Parathyroid adenoma (tissue), 2 donors: ENCODE measurements at regions not wholly inside any gene's neighbourhood (a gene's known extent, or its start where the extent isn't known, plus 50 kb on each side); places are given as distances from the start of the nearest gene placed in this dataset.

Experiments used
- H2AFZ ChIP-seq: fragments of 300-600 bp; sonication (generic); one replicate; pipeline ENCODE4 v1.7.0; 2017; ENCODE audit warnings: antibody characterized with exemption, mild to moderate bottlenecking
- H3K27ac ChIP-seq: fragments of 300-600 bp; sonication (generic); one replicate; pipeline ENCODE4 v1.7.0; 2017
- H3K27me3 ChIP-seq: fragments of 300-600 bp; sonication (generic); one replicate; pipeline ENCODE4 v1.7.0; 2017; ENCODE audit warnings: low read length; ENCODE audit not compliant: control insufficient read depth, insufficient read depth
- H3K36me3 ChIP-seq: fragments of 300-600 bp; sonication (generic); one replicate; pipeline ENCODE4 v1.7.0; 2017; ENCODE audit warnings: low read length; ENCODE audit not compliant: control insufficient read depth, insufficient read depth
- H3K4me1 ChIP-seq: fragments of 300-600 bp; sonication (generic); one replicate; pipeline ENCODE4 v1.7.0; 2017; ENCODE audit warnings: control low read depth
- H3K4me2 ChIP-seq: fragments of 300-600 bp; sonication (generic); one replicate; pipeline ENCODE4 v1.7.0; 2017; ENCODE audit warnings: low read length
- H3K4me3 ChIP-seq: fragments of 300-600 bp; sonication (generic); one replicate; pipeline ENCODE4 v1.7.0; 2017; ENCODE audit warnings: low read depth, low read length
- H3K79me2 ChIP-seq: fragments of 300-600 bp; sonication (generic); one replicate; pipeline ENCODE4 v1.7.0; 2017; ENCODE audit warnings: control low read depth
- H3K9ac ChIP-seq: fragments of 300-600 bp; sonication (generic); one replicate; pipeline ENCODE4 v1.7.0; 2017; ENCODE audit warnings: mild to moderate bottlenecking
- H3K9me3 ChIP-seq: fragments of 300-600 bp; sonication (generic); one replicate; pipeline ENCODE4 v1.7.0; 2017; ENCODE audit warnings: low read length; ENCODE audit not compliant: control insufficient read depth
- CTCF ChIP-seq: fragments of 300-600 bp; sonication (generic); IDR thresholded peaks from one replicate; pipeline ENCODE4 v1.7.0; 2017; ENCODE audit warnings: antibody characterized with exemption, mild to moderate bottlenecking
- donor health status: primary hyperparathyroidism.

GRCh38 chr6:23511817-23512216 lies 614.2 kb upstream of the NRSN1 start:
- Histone ChIP-seq H3K9me3 (no peaks in the 10 kb centered on the region), H3K36me3 (no peaks in the 10 kb centered on the region), H3K4me3 (no peak overlapping the region), H3K27me3 (no peaks in the 10 kb centered on the region), H3K9ac (no peak overlapping the region), H3K4me2 (no peak overlapping the region), H2AFZ (no peak overlapping the region), H3K4me1 (peaks cover 12% of the 10 kb centered on the region), H3K79me2 (no peaks in the 10 kb centered on the region), H3K27ac (peak overlapping the region; percentile 56)
- TF ChIP-seq CTCF = no peak

- no peak for TF ChIP-seq CTCF
- Histone ChIP-seq H3K9ac (no peak overlapping the region), H3K79me2 (no peaks in the 10 kb centered on the region), H3K27me3 (no peaks in the 10 kb centered on the region), H3K9me3 (no peaks in the 10 kb centered on the region), H2AFZ (no peak overlapping the region), H3K4me3 (no peak overlapping the region), H3K36me3 (no peaks in the 10 kb centered on the region), H3K4me1 (no peaks in the 10 kb centered on the region), H3K27ac (no peak overlapping the region), H3K4me2 (no peak overlapping the region)
Observed at GRCh38 chr6:23518294-23518693, 607.7 kb upstream of the NRSN1 start.

- H3K4me1 ChIP-seq = peaks cover 15% of the 10 kb centered on the region
- H3K36me3 ChIP-seq = no peaks in the 10 kb centered on the region
- H3K27ac ChIP-seq = no peak overlapping the region
- no peak overlapping the region for H3K4me3 ChIP-seq
- no peaks in the 10 kb centered on the region for H3K9me3 ChIP-seq
- H3K4me2 ChIP-seq = no peak overlapping the region
- no peak for TF ChIP-seq CTCF
- H2AFZ ChIP-seq = no peak overlapping the region
- H3K79me2 ChIP-seq = no peaks in the 10 kb centered on the region
- no peak overlapping the region for H3K9ac ChIP-seq
- no peaks in the 10 kb centered on the region for H3K27me3 ChIP-seq
Observed at GRCh38 chr6:23522792-23523547, 603.0 kb upstream of the NRSN1 start.

- Histone ChIP-seq H3K4me1 (peaks cover 15% of the 10 kb centered on the region), H3K9ac (no peak overlapping the region), H3K4me2 (no peak overlapping the region), H3K36me3 (no peaks in the 10 kb centered on the region), H3K9me3 (no peaks in the 10 kb centered on the region), H2AFZ (peak overlapping the region; percentile 2), H3K4me3 (no peak overlapping the region), H3K27me3 (no peaks in the 10 kb centered on the region), H3K79me2 (no peaks in the 10 kb centered on the region), H3K27ac (no peak overlapping the region)
- no peak for TF ChIP-seq CTCF
Observed at GRCh38 chr6:23523771-23524170, 602.2 kb upstream of the NRSN1 start.

- Histone ChIP-seq H3K36me3 (no peaks in the 10 kb centered on the region), H3K9ac (no peak overlapping the region), H3K79me2 (no peaks in the 10 kb centered on the region), H3K4me1 (peaks cover 15% of the 10 kb centered on the region), H3K4me3 (no peak overlapping the region), H3K4me2 (peak overlapping the region; percentile 5), H3K9me3 (no peaks in the 10 kb centered on the region), H3K27ac (peak overlapping the region; percentile 34), H3K27me3 (no peaks in the 10 kb centered on the region), H2AFZ (peak overlapping the region; percentile 65)
- no peak for TF ChIP-seq CTCF
Observed at GRCh38 chr6:23524548-23524947, 601.5 kb upstream of the NRSN1 start.
